Suprapubic skin (tissue), 4 donors: ENCODE measurements at regions not wholly inside any gene's neighbourhood (a gene's known extent, or its start where the extent isn't known, plus 50 kb on each side); places are given as distances from the start of the nearest gene placed in this dataset.

Source experiments
- POLR2A ChIP-seq, 2 donors: fragments of 450-650 bp; IDR thresholded peaks; one replicate each; pipeline ENCODE4 v1.6.1; 2017; ENCODE audit warnings: antibody characterized with exemption in 2 of 2, mild to moderate bottlenecking in 2 of 2, moderate library complexity in 2 of 2
- POLR2AphosphoS5 ChIP-seq, 3 donors: sonication (generic); formaldehyde crosslinking; IDR thresholded peaks; one replicate each; pipeline ENCODE4 v1.6.1; 2017; ENCODE audit warnings: antibody characterized with exemption in 3 of 3
- TF ChIP-seq, protein P1 (sequence below), 2 donors: fragments of 200-600 bp in 1 of 2; fragments of 450-650 bp in 1 of 2; sonication (generic) in 1 of 2; IDR thresholded peaks; one replicate each; pipeline ENCODE4 v1.5.1; 2016 to 2019; ENCODE audit warnings: antibody characterized with exemption in 2 of 2, mild to moderate bottlenecking in 1 of 2, moderate library complexity in 1 of 2

DNA sequence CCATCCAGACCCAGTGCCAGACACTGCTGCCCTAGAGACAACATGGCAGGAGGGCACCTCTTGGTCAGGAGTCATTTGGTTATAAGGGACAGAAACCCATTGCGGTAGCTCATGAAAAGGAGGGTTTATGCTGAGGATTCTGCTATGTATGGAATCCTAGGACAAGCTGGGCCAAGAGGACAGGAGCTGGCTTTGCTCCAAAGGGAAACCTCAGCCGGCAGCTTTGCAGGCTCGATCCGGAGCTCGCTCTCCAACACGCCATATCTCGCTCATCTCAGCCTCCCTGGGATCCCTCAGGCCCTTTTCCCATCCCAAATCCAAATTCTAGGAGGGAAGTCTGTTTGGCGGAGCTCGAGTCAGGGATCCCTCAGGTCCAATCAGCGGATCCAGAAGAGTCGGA lies 345.7 kb downstream of the GLRX3 start:
- TF ChIP-seq POLR2A (IDR thresholded peaks at IDR 0.05) (no peak), POLR2AphosphoS5 (IDR thresholded peaks at IDR 0.05) (no peak)
- TF ChIP-seq, protein P1, sequence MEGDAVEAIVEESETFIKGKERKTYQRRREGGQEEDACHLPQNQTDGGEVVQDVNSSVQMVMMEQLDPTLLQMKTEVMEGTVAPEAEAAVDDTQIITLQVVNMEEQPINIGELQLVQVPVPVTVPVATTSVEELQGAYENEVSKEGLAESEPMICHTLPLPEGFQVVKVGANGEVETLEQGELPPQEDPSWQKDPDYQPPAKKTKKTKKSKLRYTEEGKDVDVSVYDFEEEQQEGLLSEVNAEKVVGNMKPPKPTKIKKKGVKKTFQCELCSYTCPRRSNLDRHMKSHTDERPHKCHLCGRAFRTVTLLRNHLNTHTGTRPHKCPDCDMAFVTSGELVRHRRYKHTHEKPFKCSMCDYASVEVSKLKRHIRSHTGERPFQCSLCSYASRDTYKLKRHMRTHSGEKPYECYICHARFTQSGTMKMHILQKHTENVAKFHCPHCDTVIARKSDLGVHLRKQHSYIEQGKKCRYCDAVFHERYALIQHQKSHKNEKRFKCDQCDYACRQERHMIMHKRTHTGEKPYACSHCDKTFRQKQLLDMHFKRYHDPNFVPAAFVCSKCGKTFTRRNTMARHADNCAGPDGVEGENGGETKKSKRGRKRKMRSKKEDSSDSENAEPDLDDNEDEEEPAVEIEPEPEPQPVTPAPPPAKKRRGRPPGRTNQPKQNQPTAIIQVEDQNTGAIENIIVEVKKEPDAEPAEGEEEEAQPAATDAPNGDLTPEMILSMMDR (IDR thresholded peaks at IDR 0.05): no peak
